Bone marrow (tissue), 2 donors: ENCODE measurements at regions not wholly inside any gene's neighbourhood (a gene's known extent, or its start where the extent isn't known, plus 50 kb on each side); places are given as distances from the start of the nearest gene placed in this dataset.

Source experiments
- DNase-seq, 2 donors: peaks; one replicate each; lab custom pipeline; 2025; lab: John Stamatoyannopoulos, UW

DNA sequence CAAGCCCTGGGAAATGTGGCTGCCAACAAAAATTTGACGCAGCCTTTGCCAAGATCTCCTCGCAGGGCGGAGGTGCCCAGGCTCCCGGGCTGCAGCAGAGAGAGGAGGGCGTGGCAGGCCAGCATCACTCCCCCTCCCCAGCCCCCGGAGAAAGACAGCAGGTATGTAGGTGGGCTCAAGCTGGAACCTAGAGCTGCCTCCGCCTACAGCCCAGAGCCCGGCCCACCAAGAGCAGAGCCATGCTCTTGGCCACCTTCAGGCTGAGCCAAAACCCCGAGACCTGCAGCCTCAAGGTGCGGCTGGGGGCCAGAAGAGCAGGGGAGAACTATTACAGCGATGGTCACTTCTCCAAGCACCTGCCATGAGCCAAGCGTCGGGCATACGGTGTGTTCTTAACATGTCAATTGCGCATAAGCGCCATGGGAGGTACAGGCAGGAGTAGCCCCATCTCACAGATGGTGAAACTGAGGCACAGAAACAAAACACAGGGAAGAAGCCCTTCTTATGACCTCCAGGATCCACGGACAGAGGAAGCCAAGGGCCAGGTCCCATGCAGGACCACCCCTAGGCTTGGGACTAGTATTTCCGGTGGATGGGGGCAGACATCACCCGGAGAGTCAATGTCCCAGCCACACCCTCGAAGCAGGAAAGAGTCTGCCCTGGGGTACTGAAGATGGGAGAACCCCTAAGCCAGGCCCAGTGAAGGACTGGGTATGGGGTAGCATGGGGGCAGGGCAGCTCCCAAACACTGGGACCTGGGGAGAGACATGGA lies 109.0 kb downstream of the NCOR2 start:
- DNase-seq, result no peak

DNA sequence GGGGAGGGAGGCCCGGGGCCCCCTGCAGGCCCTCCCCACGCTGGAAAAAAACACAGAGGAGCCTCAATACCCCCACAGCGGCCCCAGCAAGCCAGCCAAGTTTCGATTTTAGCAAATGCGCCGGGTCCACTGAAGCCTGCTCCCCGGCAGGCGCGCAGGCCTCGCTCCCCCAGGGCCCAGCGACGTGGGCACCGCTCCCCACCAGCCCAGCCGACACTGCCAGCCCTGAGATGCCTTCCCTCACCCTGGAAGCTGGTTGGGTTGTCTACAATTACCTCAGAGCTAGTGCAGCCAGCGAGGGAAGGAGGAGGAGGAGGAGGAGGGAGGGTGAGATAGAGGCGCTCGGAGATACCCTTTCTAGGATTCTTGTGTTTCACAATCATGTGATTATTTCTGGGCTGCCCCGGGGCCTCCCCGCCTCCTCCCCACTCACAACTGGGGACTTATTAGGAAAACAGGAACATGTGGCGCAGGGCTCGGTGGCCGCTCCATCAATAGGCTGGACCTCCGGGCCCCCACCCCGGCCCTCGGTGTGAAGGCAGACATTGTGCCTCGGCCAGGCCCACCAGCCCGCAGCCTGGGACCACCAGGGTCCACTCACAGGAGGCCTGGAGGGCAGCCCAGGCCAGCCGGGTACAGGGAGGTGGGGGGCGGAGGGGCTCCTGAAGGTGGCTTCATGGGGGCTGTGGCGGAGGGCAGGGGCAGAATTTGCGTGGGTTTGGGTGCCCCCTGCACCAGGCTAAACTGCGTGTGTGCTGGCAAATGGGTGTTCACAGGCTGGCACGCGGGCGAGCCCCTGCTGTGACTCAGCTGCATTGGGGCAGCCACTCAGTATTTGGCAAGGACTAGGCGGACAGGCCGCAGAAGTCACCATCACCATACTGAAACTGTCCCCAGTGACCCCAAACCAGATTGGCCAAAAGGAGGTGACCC lies 109.9 kb downstream of the NCOR2 start:
- peak; percentile 68 to 74 for DNase-seq

DNA sequence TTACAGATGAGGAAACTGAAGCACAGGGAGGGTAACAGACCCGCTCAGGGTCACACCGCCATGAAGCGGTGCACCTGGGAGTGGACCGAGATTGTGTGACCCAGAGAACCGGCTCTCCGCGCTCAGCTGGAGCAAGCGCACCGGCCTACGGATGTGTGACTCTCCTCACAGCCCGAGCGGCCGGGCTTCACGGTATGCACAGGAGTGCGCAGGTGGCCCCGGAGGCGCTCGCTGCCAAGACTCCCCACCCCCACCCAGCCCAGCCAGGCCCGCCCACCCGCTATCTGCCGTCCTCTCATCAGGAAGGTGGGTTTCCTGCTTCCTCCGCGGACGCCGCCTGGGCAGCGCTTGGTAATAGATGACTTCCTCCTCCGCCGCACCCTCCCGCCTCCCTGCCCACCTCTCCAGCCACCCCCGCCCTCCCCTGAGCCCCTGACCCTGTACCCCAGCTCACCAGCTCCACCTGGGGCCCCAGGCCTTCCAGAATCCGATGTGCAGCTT lies 110.7 kb downstream of the NCOR2 start:
- DNase-seq, result no peak

DNA sequence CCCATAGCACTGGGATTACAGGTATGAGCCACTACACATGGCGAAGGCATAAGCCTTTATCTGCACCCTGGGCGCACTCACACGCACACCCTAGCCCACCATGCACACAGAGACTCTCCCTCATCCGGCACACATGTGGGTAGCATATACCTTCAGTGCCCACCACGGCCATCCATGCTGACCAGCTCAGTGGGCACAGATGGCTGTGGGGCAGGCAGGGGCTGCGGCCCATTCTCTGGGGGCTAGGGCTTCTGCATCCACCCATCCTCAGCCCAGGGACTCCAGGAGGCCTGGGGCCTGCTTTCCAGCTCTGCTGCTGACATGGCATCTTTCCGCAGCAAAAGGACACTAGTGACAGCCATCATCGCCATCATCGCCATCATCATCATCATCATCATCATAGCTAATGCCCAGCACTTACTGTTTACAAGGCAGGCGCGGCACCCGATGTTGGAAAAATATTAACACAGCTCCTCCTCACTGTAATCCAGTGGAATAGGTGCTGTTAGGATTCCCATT lies 111.2 kb downstream of the NCOR2 start:
- DNase-seq, result no peak

DNA sequence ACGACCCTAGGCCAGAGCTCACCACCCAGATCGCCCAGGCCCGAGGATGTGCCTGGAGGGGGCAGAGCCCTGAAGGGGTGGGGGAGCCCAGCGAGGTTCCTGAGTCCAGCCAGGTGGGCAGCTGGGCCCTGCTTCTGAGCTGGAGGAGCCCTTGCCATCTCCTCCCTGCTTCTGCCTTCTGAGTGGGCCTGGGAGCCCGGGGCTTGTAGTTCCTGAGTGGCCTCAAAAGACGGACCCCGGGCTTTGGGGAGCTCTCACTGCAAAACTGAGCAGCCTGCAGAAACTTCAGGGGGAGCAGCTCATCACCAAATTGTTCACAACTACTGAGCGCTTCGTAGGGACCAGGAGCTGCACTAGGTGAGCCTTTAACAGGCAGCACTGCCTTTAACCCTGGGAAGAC lies 112.1 kb downstream of the NCOR2 start:
- DNase-seq, result no peak

DNA sequence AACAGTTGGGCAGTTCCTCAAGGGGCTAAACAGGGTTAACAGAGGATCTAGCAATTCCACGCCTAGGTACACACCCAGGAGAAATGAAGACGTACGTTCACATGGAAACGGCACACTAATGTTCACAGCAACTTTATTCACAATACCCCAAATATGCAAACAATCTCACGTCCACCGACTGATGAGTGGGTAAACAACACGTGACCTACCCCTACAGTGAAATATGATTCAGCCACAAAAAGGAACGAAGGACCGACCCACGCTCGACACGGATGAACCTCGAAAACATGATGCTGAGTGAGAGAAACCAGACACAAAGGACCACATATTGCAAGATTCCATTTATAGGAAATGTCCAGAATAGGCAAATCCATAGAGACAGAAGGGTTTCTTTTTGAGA lies 112.7 kb downstream of the NCOR2 start:
- no peak for DNase-seq

DNA sequence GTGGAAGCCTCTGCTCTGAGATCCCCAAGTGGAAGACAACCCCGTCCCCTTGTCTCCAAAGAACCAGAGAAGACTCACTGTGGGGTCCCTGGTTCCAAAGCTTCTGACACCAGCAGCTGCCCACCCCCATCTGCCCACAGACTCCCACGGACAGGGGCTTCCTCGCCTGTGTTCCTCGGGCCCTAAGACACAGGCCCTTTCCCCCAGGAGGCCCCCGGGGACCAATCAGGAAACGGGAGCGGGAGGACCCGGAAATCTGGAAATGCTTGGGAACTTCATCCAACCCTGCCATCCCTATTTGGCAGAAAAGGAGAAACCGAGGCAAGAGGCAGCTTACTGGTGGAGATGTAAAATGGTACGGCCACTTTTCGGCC lies 113.1 kb downstream of the NCOR2 start:
- no peak for DNase-seq

DNA sequence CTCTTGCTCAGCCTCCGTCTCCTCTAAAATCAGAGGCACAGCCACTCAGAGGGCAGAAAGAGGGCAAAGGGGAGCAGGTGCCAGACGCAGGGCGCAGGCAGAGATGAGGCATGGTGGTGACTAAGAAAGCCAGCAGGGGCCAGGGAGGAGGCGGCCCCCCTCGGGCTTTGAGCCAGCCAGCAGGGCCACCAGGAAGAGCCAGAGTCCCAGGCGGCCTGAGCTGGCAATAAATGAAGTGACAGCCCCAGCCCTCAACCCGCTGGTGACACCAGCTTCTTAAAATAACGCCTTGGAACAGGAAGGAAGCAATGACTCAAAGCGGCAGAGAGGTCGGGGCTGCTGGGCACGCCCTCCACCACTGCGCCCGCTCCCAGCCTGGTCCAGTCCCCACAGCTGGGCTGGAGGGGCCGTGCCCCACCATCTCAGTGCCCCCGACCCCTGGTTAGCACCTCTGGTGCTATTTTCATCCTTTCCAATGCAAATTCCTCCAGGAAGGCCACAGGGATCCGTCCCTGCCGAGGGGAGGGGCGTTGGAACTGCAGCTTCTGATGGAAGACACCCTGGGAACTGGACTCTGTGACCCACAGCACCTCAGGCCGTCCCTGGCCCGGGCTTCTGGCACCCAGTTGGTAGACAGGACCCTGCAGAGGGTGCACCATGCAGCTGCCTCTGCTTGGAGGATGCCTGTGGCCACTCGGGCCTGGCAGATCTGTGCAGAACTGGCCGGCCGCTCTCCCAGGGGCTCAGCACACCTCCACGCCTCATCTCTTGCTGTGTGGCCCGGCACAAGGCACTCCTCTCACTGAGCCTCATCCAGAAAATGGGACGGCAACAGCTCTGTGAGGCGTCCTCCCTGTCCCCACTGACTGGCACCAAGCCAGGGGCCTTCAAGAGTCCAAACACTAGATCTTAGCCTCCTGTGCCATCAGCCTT lies 113.7 kb downstream of the NCOR2 start:
- peak; percentile 86 to 96 for DNase-seq

DNA sequence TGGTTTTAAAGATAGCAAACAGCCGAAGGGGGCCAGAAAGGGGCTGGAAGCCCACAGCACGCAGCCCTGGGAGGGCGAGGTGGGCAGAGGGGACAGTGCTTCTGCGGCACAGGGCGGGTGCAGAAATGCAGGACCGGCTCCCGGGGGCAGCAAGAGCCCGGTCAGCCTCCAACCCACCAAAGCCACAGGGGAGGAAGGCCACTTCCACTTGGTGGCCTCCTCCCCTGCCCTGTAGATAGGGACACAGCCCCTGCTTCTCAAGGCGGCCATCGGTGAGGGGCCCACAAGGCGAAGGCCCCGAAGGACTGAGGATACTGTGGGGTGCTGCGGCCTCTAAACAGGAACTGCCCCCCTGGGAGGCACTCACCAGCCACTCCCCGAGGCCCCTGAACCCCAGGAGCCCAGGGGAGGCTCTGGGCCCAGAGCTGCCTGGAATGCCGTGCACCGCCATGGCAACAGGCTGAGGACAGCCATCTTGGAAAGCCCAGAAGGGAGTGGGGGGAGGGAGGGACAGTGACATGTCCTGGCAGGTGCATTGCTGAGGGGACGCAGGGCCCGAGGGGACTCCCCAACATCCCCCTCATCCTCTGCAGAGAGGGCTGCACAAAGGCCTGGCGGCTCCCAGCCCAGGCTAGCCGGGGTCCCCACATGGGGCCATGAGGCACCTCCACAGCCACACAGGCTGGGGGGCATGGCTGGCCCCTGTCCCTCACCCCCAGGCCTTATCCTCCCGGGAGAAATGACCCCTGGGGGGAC lies 114.7 kb downstream of the NCOR2 start:
- no peak for DNase-seq

DNA sequence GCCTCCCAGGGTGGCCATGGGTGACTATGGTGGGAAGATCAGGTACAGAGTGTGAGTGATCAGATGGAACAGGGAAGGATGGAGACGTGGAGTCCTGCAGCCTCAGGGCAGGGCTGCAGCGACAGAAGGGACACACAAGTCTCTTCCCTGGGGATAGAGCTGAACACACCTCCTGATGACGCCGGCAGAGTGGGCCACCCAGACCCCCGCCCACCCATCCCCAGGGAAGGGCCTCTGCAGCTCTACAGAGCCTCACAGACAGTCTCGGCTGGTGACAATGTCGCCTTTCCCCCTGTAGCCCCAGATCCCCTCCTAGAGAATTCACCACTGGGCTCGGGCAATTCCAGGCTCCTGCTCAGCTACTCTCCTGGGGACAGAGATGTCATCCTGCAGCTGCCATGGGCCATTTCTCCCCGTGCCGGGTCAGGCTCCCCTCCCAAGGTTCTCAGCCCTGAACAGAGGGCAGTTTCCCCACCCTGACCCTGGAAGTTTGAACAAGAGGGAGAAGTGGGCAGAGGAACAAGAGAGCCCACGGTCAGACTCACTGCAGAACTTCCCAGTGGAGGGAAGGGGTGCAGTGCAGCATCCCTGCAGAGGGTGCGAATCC lies 115.7 kb downstream of the NCOR2 start:
- DNase-seq, result no peak

DNA sequence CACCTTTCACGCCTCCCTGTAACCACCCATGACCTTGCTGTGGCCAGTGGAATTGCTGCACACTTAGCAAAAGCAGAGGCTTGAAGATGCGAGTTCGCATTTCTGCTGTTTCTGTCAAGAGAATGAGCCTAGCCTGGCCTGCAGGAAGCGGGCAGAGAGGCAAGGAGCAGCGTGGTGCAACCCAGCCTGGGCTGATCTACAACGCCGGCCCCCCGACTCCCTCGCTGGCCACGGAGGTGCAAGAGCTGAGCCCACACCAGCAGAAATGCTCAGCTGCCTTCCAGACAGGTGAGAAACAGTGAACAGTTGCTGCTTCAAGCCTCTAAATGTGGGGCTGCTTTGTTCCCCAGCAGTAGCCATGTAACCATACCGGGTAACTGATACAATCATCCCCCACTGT lies 116.4 kb downstream of the NCOR2 start:
- no peak for DNase-seq

DNA sequence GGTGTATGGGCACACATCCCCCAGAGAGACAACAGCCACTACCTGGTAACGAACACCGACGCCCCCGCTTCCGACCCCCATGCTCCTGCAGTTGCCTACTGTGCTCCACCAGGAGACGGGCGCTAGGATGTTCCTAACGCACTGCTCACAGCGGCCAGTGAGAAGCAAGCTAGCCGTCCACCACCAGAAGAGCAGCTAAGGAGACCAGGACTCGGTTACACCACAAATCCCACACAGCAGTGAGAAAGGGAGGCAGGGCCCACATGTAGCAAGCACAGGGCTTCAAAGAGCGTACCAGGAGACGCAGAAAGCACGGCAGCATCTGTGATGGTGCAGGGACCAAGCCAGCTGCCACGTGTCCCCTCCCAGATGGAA lies 117.0 kb downstream of the NCOR2 start:
- DNase-seq, result no peak

DNA sequence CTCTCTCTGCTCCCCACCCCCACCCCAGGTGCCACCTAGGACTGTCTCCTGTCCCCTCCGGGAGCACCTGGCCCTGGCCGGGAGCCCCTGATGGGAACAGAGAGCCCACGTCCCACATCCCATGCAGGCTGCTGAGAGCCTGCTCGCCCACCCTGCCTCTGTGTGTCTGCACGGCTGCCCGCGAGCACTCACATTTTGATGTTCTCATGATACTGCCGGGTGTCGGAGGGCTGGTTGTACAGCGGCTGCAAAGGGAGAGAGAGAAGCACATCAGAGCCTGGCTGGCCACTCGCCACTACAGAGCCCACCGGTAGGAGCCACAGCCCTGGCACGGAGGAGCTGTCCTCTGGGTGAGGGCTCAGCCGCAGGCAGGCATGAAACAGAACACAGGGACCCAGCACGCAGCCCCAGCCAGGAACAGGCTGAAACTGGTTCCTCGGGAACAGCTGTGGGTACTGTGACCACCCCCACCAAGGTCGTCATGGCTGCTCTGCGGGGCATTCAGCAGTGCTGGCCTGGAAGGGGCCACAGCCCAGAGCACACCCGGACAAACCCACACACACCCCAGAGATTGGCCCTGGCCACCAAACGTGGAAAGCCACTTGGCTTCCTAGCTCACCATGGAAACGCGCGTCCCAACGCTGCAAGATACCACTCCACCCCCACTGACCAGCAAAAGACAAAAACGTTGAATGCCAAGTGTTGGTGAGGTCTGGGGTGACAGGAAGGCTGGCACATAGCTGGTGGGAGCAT lies 117.6 kb downstream of the NCOR2 start:
- no peak for DNase-seq

DNA sequence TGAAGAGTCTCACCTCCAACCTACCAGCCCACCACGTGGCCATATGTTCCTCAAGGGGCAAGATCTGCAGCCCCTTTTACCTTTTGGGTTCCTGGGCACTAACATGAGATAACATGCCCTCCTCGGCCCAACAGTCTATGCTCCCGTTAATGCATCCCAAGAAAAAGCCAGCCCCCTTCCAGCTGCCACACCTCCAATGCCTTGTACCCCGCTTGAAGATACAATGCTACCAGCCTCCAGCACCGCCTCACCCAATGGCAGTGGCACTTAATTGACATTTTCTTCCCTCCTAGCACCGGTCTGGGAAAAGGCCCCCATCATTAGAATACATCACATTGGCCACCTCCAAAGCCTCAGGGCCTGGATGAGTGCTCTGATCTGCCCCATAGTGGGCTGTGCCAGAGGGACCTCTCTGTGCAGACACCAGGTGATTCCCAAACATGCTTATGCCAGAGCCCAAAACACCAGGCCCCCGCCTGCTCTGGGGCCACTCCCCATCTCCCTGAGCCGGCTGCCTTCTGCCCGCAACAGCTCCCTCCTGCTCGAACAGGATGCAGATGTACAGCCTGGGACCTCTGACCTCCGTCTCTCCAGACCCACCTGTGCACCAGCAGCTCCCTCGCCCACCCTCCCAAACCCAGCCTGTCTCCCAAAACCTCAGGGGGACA lies 118.3 kb downstream of the NCOR2 start:
- no peak for DNase-seq

DNA sequence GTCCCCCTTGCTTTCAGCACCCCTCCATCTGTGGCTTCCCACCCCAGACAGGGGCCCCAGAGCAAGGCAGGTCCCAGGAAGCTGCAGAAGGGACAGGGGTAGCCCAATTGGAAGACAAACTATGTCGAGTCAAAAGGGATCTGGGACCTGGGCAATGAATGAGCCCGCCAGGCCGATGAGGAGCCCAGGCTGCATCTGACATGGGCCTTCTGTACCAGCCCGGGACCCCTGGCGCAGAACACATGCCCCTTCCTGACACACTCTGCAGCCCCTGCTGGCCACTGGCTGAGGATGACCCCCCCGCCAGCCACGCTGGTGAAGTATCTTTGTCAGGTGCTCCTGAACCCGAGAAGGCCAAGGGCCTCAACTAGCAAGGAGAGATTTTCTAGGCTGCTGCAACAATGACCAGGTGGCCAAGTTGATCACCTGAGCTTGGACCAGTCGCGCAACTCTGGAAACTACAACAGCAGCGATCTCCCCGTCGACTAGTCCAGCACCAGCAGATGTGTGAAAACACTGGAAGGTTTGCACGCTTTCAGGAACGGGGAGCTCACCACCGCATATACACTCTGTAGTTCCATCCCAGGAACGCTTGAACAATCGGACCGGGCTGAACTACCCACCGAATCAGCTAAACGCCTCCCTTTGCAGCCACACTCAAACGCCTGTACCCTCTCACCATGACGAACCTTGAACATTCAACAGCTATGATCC lies 119.0 kb downstream of the NCOR2 start:
- no peak for DNase-seq

DNA sequence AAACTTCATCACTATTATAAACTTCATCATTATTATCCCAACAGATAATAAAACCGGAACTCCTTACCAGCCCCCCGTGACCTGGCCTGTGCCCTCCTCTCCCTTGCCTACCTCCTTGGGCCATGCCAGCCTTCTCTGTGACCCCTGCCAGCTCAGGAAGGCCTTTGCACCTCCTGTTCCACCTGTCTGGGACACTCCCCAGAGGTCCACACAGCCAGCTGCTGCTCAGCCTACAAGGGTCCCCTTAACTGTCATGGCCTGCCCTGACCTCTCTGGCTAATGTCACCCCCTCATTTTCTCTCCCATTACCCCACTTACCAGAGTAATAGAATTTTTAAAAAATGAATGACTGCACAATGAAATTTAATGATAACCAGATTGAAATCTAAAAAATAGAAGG lies 121.0 kb downstream of the NCOR2 start:
- no peak for DNase-seq

DNA sequence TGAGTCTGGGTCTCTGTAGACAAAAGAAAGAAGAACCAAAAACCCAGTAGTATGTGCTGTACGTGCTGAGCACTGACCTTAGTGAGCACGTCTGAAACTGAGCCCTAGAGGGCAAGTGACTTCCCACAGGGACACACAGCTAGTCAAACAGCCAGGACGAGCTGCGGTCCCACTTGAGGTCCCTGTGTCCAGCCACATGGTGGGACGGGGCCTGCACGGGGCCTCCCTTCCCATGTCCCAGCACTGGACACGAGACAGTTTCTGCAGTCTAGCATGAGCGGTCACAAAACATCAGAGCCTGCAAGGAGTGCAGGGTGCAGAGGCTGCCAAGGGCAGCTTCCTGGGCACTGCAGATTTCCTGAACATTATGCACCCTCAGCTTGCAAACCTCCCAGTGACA lies 121.6 kb downstream of the NCOR2 start:
- no peak for DNase-seq

DNA sequence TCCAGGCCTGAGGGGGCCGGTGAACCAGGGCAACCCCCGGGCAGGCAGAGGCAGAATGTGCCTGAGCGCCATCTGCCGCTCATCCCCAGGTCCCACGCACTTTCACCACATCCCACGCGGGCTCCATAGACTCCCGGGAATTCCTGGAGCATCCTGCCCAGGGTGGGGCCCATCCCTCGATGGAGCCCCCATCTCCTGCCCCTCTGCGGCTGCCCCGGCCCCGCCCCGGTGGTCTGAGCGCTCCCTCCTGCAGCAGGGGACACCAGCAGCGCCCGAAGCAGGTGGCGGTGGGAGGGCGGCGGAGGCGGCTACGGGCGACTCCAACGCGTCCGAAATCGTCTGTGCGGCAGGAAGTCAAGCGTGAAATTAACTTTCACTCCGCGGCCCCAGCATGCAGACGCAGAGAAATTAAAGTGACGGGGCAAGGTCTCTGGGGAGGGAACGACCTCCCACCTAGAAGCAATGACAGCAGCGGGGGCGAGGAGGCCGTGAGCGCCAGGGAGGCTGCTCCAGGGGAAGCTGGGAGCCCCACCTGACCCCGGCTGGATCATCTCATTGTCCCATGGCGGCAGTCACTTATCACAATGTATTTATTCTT lies 122.2 kb downstream of the NCOR2 start:
- DNase-seq, result no peak
